Testis (tissue), 2 donors: ENCODE measurements at regions not wholly inside any gene's neighbourhood (a gene's known extent, or its start where the extent isn't known, plus 50 kb on each side); places are given as distances from the start of the nearest gene placed in this dataset.

ENCODE experiments used
- DNase-seq: peaks from one replicate; pipeline ENCODE4 v3.0.0-alpha.2; 2019
- H3K27ac ChIP-seq, 2 donors: fragments of 200-600 bp; sonication (generic); one replicate each; pipeline ENCODE4 v1.5.1; 2019
- H3K27me3 ChIP-seq: fragments of 200-600 bp; sonication (generic); one replicate; pipeline ENCODE4 v1.5.1; 2019
- H3K36me3 ChIP-seq: fragments of 200-600 bp; sonication (generic); one replicate; pipeline ENCODE4 v1.5.1; 2017; ENCODE audit warnings: low read depth; ENCODE audit errors: missing control alignments
- H3K4me1 ChIP-seq: fragments of 200-600 bp; sonication (generic); one replicate; pipeline ENCODE4 v1.5.1; 2019
- H3K4me3 ChIP-seq, 2 donors: fragments of 200-600 bp; sonication (generic); one replicate each; pipeline ENCODE4 v1.5.1; 2017 to 2019
- H3K9me3 ChIP-seq: fragments of 200-600 bp; sonication (generic); one replicate; pipeline ENCODE4 v1.5.1; 2017
- POLR2A ChIP-seq: fragments of 450-650 bp; IDR thresholded peaks from one replicate; pipeline ENCODE4 v1.6.1; 2017; ENCODE audit warnings: antibody characterized with exemption, mild to moderate bottlenecking, moderate library complexity
- WGBS, 2 donors: methylation state at CpG; one replicate each; pipeline ENCODE4 v1.1.5; 2018; 5-methylcytosine and 5-hydroxymethylcytosine counted together
- intact Hi-C: fragments of 100-400 bp; cut with DNase I; formaldehyde crosslinking; loops from one replicate; pipeline ENCODE4 v1.15.1; 2023; ENCODE audit warnings: low total_unique reads
- TF ChIP-seq, protein P1 (sequence below), 3 experiments: fragments of 450-650 bp in 2 of 3; fragments of 200-600 bp in 1 of 3; sonication (generic) in 1 of 3; IDR thresholded peaks; one replicate each; pipeline ENCODE4 v1.5.1; 2016 to 2019; ENCODE audit warnings: antibody characterized with exemption in 3 of 3, mild to moderate bottlenecking in 2 of 3, moderate library complexity in 1 of 3

GRCh38 chr12:126210026-126210425 is 1144.8 kb downstream of the AACS start:
- 69 to 74% methylated on average over 4 of the region's 4 CpGs for WGBS, 2 donors

DNA sequence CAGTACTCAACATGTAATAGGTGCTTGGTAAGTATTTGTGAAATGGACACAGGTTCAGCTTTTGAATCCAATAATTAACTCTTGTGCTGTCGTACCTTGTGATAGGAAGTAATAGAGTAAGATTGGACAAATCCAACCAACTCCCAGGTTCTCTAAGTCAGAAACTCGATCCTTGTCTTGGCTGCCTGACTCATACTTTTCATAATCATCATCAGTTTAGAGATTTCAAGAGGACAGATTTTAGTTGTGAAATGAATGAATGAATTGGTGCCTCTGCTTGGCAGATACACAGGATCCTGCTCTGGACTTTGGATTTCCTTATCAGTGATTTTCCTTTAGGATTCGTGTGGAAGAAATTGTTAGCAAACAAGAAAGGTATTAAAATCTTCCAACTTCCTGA is 1145.2 kb downstream of the AACS start:
- H3K4me1 ChIP-seq, result no peaks in the 10 kb centered on the region
- TF ChIP-seq, protein P1, sequence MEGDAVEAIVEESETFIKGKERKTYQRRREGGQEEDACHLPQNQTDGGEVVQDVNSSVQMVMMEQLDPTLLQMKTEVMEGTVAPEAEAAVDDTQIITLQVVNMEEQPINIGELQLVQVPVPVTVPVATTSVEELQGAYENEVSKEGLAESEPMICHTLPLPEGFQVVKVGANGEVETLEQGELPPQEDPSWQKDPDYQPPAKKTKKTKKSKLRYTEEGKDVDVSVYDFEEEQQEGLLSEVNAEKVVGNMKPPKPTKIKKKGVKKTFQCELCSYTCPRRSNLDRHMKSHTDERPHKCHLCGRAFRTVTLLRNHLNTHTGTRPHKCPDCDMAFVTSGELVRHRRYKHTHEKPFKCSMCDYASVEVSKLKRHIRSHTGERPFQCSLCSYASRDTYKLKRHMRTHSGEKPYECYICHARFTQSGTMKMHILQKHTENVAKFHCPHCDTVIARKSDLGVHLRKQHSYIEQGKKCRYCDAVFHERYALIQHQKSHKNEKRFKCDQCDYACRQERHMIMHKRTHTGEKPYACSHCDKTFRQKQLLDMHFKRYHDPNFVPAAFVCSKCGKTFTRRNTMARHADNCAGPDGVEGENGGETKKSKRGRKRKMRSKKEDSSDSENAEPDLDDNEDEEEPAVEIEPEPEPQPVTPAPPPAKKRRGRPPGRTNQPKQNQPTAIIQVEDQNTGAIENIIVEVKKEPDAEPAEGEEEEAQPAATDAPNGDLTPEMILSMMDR (IDR thresholded peaks at IDR 0.05), result no peak
- no peak for TF ChIP-seq POLR2A
- no peak overlapping the region for H3K4me3 ChIP-seq
- DNase-seq, result no peak
- H3K27ac ChIP-seq, result no peak overlapping the region
- WGBS, 2 donors, result 65 to 74% methylated on average over 3 of the region's 3 CpGs
- intact Hi-C loops, result no loop called here
- H3K27me3 ChIP-seq, result no peaks in the 10 kb centered on the region
- no peaks in the 10 kb centered on the region for H3K36me3 ChIP-seq
- H3K9me3 ChIP-seq, result no peaks in the 10 kb centered on the region

More at GRCh38 chr12:126210026-126210425, 1144.8 kb downstream of the AACS start:
- Histone ChIP-seq H3K36me3 (no peaks in the 10 kb centered on the region), H3K27ac (no peak overlapping the region), H3K9me3 (no peaks in the 10 kb centered on the region), H3K4me3 (no peak overlapping the region), H3K4me1 (no peaks in the 10 kb centered on the region), H3K27me3 (no peaks in the 10 kb centered on the region)
- DNase-seq, result no peak
- TF ChIP-seq, protein P1 (IDR thresholded peaks at IDR 0.05), result no peak
- no peak for TF ChIP-seq POLR2A
- intact Hi-C loops, result no loop called here

GRCh38 chr12:126212824-126213223 is 1147.6 kb downstream of the AACS start:
- 61 to 81% methylated on average over 7 of the region's 7 CpGs for WGBS, 2 donors
- Histone ChIP-seq H3K9me3 (no peaks in the 10 kb centered on the region), H3K36me3 (no peaks in the 10 kb centered on the region), H3K4me3 (no peak overlapping the region), H3K27ac (no peak overlapping the region), H3K27me3 (no peaks in the 10 kb centered on the region), H3K4me1 (no peaks in the 10 kb centered on the region)
- intact Hi-C loops, result no loop called here
- no peak for DNase-seq
- TF ChIP-seq, protein P1 (IDR thresholded peaks at IDR 0.05), result no peak
- no peak for TF ChIP-seq POLR2A

GRCh38 chr12:126218697-126219096 is 1153.5 kb downstream of the AACS start:
- H3K4me1 ChIP-seq, result no peaks in the 10 kb centered on the region
- intact Hi-C loops, result no loop called here
- no peaks in the 10 kb centered on the region for H3K9me3 ChIP-seq
- WGBS, 2 donors, result 53 to 73% methylated on average over 1 of the region's 1 CpG
- H3K27ac ChIP-seq, result no peak overlapping the region
- H3K36me3 ChIP-seq, result no peaks in the 10 kb centered on the region
- TF ChIP-seq, protein P1 (IDR thresholded peaks at IDR 0.05), result no peak
- TF ChIP-seq POLR2A, result no peak
- no peaks in the 10 kb centered on the region for H3K27me3 ChIP-seq
- DNase-seq, result no peak
- H3K4me3 ChIP-seq, result no peak overlapping the region

GRCh38 chr12:126219139-126219538 is 1153.9 kb downstream of the AACS start:
- Histone ChIP-seq H3K27ac (no peak overlapping the region), H3K4me1 (no peaks in the 10 kb centered on the region), H3K4me3 (no peak overlapping the region), H3K36me3 (no peaks in the 10 kb centered on the region), H3K9me3 (no peaks in the 10 kb centered on the region), H3K27me3 (no peaks in the 10 kb centered on the region)
- intact Hi-C loops, result no loop called here
- DNase-seq, result no peak
- TF ChIP-seq POLR2A, result no peak
- TF ChIP-seq, protein P1 (IDR thresholded peaks at IDR 0.05), result no peak
- WGBS, 2 donors, result 79 to 87% methylated on average over 2 of the region's 2 CpGs
